ENCODE measurements at regions not wholly inside any gene's neighbourhood (a gene's known extent, or its start where the extent isn't known, plus 50 kb on each side); places are given as distances from the start of the nearest gene placed in this dataset.

GRCh38 chr1:218625393-218625792, 280.3 kb downstream of the TGFB2 start:
- Histone ChIP-seq H3K9ac (ENCODE audit: low read length) (no peak overlapping the region), H3K4me2 (ENCODE audit: low read depth, low read length, poor library complexity, severe bottlenecking) (no peak overlapping the region), H3K27me3 (ENCODE audit: low read length) (no peaks in the 10 kb centered on the region), H3K9me2 (replicated peaks; ENCODE audit: insufficient read depth, low read length) (no peaks in the 10 kb centered on the region), H2AFZ (ENCODE audit: low read depth, low read length, severe bottlenecking) (no peak overlapping the region), H3K36me3 (ENCODE audit: low read length) (no peaks in the 10 kb centered on the region), H3K79me2 (ENCODE audit: insufficient read depth, low read length) (no peaks in the 10 kb centered on the region), H3K4me3 (ENCODE audit: insufficient read depth, low read length, poor library complexity, severe bottlenecking) (no peak overlapping the region), H4K20me1 (ENCODE audit: low read depth, low read length) (no peaks in the 10 kb centered on the region), H3K27ac (ENCODE audit: low read depth, low read length) (no peak overlapping the region), H3K9me3 (ENCODE audit: insufficient read depth, low read length) (no peaks in the 10 kb centered on the region), H3F3A (ENCODE audit: insufficient read depth) (no peaks in the 10 kb centered on the region)
- TF ChIP-seq EZH2phosphoT487 (conservative IDR thresholded peaks at IDR 0.05; ENCODE audit: low read length): no peak
- TF ChIP-seq, protein P1, sequence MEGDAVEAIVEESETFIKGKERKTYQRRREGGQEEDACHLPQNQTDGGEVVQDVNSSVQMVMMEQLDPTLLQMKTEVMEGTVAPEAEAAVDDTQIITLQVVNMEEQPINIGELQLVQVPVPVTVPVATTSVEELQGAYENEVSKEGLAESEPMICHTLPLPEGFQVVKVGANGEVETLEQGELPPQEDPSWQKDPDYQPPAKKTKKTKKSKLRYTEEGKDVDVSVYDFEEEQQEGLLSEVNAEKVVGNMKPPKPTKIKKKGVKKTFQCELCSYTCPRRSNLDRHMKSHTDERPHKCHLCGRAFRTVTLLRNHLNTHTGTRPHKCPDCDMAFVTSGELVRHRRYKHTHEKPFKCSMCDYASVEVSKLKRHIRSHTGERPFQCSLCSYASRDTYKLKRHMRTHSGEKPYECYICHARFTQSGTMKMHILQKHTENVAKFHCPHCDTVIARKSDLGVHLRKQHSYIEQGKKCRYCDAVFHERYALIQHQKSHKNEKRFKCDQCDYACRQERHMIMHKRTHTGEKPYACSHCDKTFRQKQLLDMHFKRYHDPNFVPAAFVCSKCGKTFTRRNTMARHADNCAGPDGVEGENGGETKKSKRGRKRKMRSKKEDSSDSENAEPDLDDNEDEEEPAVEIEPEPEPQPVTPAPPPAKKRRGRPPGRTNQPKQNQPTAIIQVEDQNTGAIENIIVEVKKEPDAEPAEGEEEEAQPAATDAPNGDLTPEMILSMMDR (IDR thresholded peaks at IDR 0.05; ENCODE audit: insufficient read depth, low read length, poor library complexity, severe bottlenecking): no peak

DNA sequence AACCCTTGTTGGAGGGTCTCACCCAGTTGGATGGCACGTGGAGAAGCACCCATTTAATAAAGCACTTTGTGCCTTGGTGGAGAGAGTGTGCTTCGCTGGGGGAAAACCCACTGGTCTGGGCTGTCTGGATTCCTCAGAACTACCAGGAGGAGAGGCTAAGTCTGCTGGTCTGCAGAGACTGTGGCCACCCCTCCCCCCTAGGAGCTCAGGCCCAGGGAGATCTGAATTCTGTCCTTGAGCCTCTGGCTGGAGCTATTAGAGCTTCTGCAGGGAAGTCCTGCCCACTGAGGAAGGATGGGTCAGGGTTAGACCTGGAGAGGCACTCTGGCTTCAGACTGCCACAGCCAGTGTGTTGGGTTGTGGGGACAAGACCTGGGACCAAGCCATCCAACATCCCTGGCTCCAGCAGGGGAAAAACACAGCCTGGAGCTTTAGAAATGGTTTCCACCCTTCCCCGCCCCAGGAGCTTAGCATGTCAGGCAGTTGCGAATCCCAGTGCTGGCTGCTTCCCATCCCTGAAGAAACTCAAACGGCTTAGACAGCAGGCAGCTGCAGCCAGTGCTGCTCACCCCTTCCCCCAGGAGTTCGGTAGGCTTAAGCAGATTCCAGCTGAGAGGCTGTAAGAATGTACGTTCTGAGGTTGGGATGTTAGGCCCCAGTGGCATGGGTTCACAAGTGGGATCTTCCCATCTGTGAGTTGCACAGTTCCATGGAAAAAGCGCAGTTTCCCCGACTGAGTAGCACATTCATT, 288.3 kb downstream of the TGFB2 start:
- H3F3A ChIP-seq (ENCODE audit: insufficient read depth): no peaks in the 10 kb centered on the region
- no peak overlapping the region for H3K4me3 ChIP-seq (ENCODE audit: insufficient read depth, low read length, poor library complexity, severe bottlenecking)
- no peaks in the 10 kb centered on the region for H3K9me2 ChIP-seq (replicated peaks; ENCODE audit: insufficient read depth, low read length)
- H3K79me2 ChIP-seq (ENCODE audit: insufficient read depth, low read length): no peaks in the 10 kb centered on the region
- H3K9ac ChIP-seq (ENCODE audit: low read length): no peak overlapping the region
- no peak for TF ChIP-seq EZH2phosphoT487 (conservative IDR thresholded peaks at IDR 0.05; ENCODE audit: low read length)
- no peak overlapping the region for H3K27ac ChIP-seq (ENCODE audit: low read depth, low read length)
- H3K27me3 ChIP-seq (ENCODE audit: low read length): no peaks in the 10 kb centered on the region
- H4K20me1 ChIP-seq (ENCODE audit: low read depth, low read length): no peaks in the 10 kb centered on the region
- no peaks in the 10 kb centered on the region for H3K36me3 ChIP-seq (ENCODE audit: low read length)
- no peak overlapping the region for H3K4me2 ChIP-seq (ENCODE audit: low read depth, low read length, poor library complexity, severe bottlenecking)
- H2AFZ ChIP-seq (ENCODE audit: low read depth, low read length, severe bottlenecking): no peak overlapping the region
- H3K9me3 ChIP-seq (ENCODE audit: insufficient read depth, low read length): no peaks in the 10 kb centered on the region

GRCh38 chr1:218634212-218634611, 289.1 kb downstream of the TGFB2 start:
- no peak overlapping the region for H3K4me3 ChIP-seq (ENCODE audit: insufficient read depth, low read length, poor library complexity, severe bottlenecking)
- H3K9ac ChIP-seq (ENCODE audit: low read length): no peak overlapping the region
- no peaks in the 10 kb centered on the region for H3F3A ChIP-seq (ENCODE audit: insufficient read depth)
- H2AFZ ChIP-seq (ENCODE audit: low read depth, low read length, severe bottlenecking): no peak overlapping the region
- H3K79me2 ChIP-seq (ENCODE audit: insufficient read depth, low read length): no peaks in the 10 kb centered on the region
- H3K36me3 ChIP-seq (ENCODE audit: low read length): no peaks in the 10 kb centered on the region
- no peaks in the 10 kb centered on the region for H3K9me2 ChIP-seq (replicated peaks; ENCODE audit: insufficient read depth, low read length)
- H4K20me1 ChIP-seq (ENCODE audit: low read depth, low read length): no peaks in the 10 kb centered on the region
- H3K27ac ChIP-seq (ENCODE audit: low read depth, low read length): no peak overlapping the region
- H3K9me3 ChIP-seq (ENCODE audit: insufficient read depth, low read length): no peaks in the 10 kb centered on the region
- no peak for TF ChIP-seq EZH2phosphoT487 (conservative IDR thresholded peaks at IDR 0.05; ENCODE audit: low read length)
- TF ChIP-seq, protein P1 (IDR thresholded peaks at IDR 0.05; ENCODE audit: insufficient read depth, low read length, poor library complexity, severe bottlenecking): no peak
- H3K27me3 ChIP-seq (ENCODE audit: low read length): no peaks in the 10 kb centered on the region
- H3K4me2 ChIP-seq (ENCODE audit: low read depth, low read length, poor library complexity, severe bottlenecking): no peak overlapping the region

DNA sequence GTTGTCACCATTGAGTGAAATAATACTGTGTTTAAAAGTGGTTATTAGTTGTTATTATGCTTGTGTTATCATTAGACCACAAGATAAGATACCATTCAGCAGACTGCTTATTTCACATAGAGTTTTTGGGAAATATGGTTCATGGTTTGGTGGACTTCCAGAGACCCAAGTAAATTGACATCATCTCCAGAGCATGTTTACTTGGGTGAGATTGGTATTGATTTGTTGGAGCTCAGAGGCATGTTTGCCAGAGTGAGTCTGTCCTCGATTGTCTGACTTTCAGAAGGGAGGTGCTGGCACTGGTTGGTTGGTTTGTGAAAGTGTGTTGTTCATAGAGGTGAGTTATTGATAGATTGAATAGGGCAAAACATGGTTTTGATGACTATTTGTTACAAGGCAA, 291.4 kb downstream of the TGFB2 start:
- H3K4me3 ChIP-seq (ENCODE audit: insufficient read depth, low read length, poor library complexity, severe bottlenecking): no peak overlapping the region
- H3K9ac ChIP-seq (ENCODE audit: low read length): no peak overlapping the region
- H3F3A ChIP-seq (ENCODE audit: insufficient read depth): no peaks in the 10 kb centered on the region
- no peak overlapping the region for H3K4me2 ChIP-seq (ENCODE audit: low read depth, low read length, poor library complexity, severe bottlenecking)
- H3K27ac ChIP-seq (ENCODE audit: low read depth, low read length): no peak overlapping the region
- H3K79me2 ChIP-seq (ENCODE audit: insufficient read depth, low read length): no peaks in the 10 kb centered on the region
- H3K9me2 ChIP-seq (replicated peaks; ENCODE audit: insufficient read depth, low read length): no peaks in the 10 kb centered on the region
- no peaks in the 10 kb centered on the region for H3K27me3 ChIP-seq (ENCODE audit: low read length)
- no peak for TF ChIP-seq EZH2phosphoT487 (conservative IDR thresholded peaks at IDR 0.05; ENCODE audit: low read length)
- TF ChIP-seq, protein P1 (IDR thresholded peaks at IDR 0.05; ENCODE audit: insufficient read depth, low read length, poor library complexity, severe bottlenecking): no peak
- no peaks in the 10 kb centered on the region for H3K36me3 ChIP-seq (ENCODE audit: low read length)
- no peak overlapping the region for H2AFZ ChIP-seq (ENCODE audit: low read depth, low read length, severe bottlenecking)
- no peaks in the 10 kb centered on the region for H4K20me1 ChIP-seq (ENCODE audit: low read depth, low read length)
- H3K9me3 ChIP-seq (ENCODE audit: insufficient read depth, low read length): no peaks in the 10 kb centered on the region
